Right atrium auricular region (tissue), 2 donors: ENCODE measurements at regions not wholly inside any gene's neighbourhood (a gene's known extent, or its start where the extent isn't known, plus 50 kb on each side); places are given as distances from the start of the nearest gene placed in this dataset.

Experiments used
- DNase-seq: peaks from one replicate; pipeline ENCODE4 v3.0.0-alpha.2; 2019; ENCODE audit warnings: low spot score
- H3K27ac ChIP-seq, 2 donors: fragments of 200-600 bp; sonication (generic); 1 replicate in 1 of 2; 2 replicates in 1 of 2; pipeline ENCODE4 v1.5.1; 2016 to 2019
- H3K27me3 ChIP-seq, 2 donors: fragments of 200-600 bp; sonication (generic); one replicate each; pipeline versions ENCODE4 v1.5.1 to v1.6.0; 2017 to 2019
- H3K36me3 ChIP-seq: fragments of 200-600 bp; sonication (generic); one replicate; pipeline ENCODE4 v1.5.1; 2016
- H3K4me1 ChIP-seq, 2 donors: fragments of 200-600 bp; sonication (generic); one replicate each; pipeline versions ENCODE4 v1.5.1 to v1.6.0; 2017 to 2019
- H3K4me3 ChIP-seq, 2 donors: fragments of 200-600 bp; sonication (generic); 1 replicate in 1 of 2; 2 replicates in 1 of 2; pipeline ENCODE4 v1.5.1; 2017 to 2019; ENCODE audit warnings: mild to moderate bottlenecking in 1 of 2, moderate library complexity in 1 of 2
- H3K9me3 ChIP-seq, 2 donors: fragments of 200-600 bp; sonication (generic); one replicate each; pipeline ENCODE4 v1.5.1; 2019
- CTCF ChIP-seq, 2 donors: fragments of 200-600 bp; sonication (generic); IDR thresholded peaks; one replicate each; pipeline ENCODE4 v1.5.1; 2019; ENCODE audit warnings: antibody characterized with exemption in 2 of 2

GRCh38 chr4:104210420-104210819 lies 284.3 kb downstream of the CXXC4 start:
- no peak overlapping the region for H3K4me3 ChIP-seq
- no peaks in the 10 kb centered on the region for H3K4me1 ChIP-seq
- no peak for TF ChIP-seq CTCF (IDR thresholded peaks at IDR 0.05)
- no peaks in the 10 kb centered on the region for H3K9me3 ChIP-seq
- no peaks in the 10 kb centered on the region for H3K36me3 ChIP-seq
- no peak overlapping the region for H3K27ac ChIP-seq
- DNase-seq: no peak
- H3K27me3 ChIP-seq: no peaks in the 10 kb centered on the region

- no peaks in the 10 kb centered on the region for H3K9me3 ChIP-seq
- no peak for DNase-seq
- no peaks in the 10 kb centered on the region for H3K4me1 ChIP-seq
- no peaks in the 10 kb centered on the region for H3K27me3 ChIP-seq
- H3K36me3 ChIP-seq: no peaks in the 10 kb centered on the region
- TF ChIP-seq CTCF (IDR thresholded peaks at IDR 0.05): no peak
- H3K27ac ChIP-seq: no peak overlapping the region
- H3K4me3 ChIP-seq: no peak overlapping the region
Observed at GRCh38 chr4:104206784-104207183, 287.9 kb downstream of the CXXC4 start.

- H3K27ac ChIP-seq: no peak overlapping the region
- TF ChIP-seq CTCF (IDR thresholded peaks at IDR 0.05): no peak
Observed at GRCh38 chr4:104205116-104205515, 289.6 kb downstream of the CXXC4 start.

GRCh38 chr4:104188301-104188700 lies 306.4 kb downstream of the CXXC4 start:
- no peaks in the 10 kb centered on the region for H3K4me1 ChIP-seq
- H3K4me3 ChIP-seq: no peak overlapping the region
- DNase-seq: no peak
- H3K36me3 ChIP-seq: no peaks in the 10 kb centered on the region
- no peaks in the 10 kb centered on the region for H3K9me3 ChIP-seq
- H3K27me3 ChIP-seq: no peaks in the 10 kb centered on the region
- H3K27ac ChIP-seq: no peak overlapping the region
- no peak for TF ChIP-seq CTCF (IDR thresholded peaks at IDR 0.05)

More at GRCh38 chr4:104205116-104205515, 289.6 kb downstream of the CXXC4 start:
- Histone ChIP-seq H3K27me3 (no peaks in the 10 kb centered on the region), H3K4me3 (no peak overlapping the region), H3K36me3 (no peaks in the 10 kb centered on the region), H3K4me1 (no peaks in the 10 kb centered on the region), H3K9me3 (no peaks in the 10 kb centered on the region)
- no peak for DNase-seq

GRCh38 chr4:104169437-104169836 lies 325.3 kb downstream of the CXXC4 start:
- no peak for TF ChIP-seq CTCF (IDR thresholded peaks at IDR 0.05)
- Histone ChIP-seq H3K36me3 (no peaks in the 10 kb centered on the region), H3K4me1 (no peaks in the 10 kb centered on the region), H3K9me3 (no peaks in the 10 kb centered on the region), H3K27ac (no peak overlapping the region), H3K27me3 (no peaks in the 10 kb centered on the region), H3K4me3 (no peak overlapping the region)
- no peak for DNase-seq

GRCh38 chr4:104166749-104167148 lies 327.9 kb downstream of the CXXC4 start:
- Histone ChIP-seq H3K9me3 (no peaks in the 10 kb centered on the region), H3K4me1 (no peaks in the 10 kb centered on the region), H3K27ac (no peak overlapping the region), H3K36me3 (no peaks in the 10 kb centered on the region), H3K27me3 (no peaks in the 10 kb centered on the region), H3K4me3 (no peak overlapping the region)
- DNase-seq: no peak
- TF ChIP-seq CTCF (IDR thresholded peaks at IDR 0.05): no peak
